ENCODE measurements at regions not wholly inside any gene's neighbourhood (a gene's known extent, or its start where the extent isn't known, plus 50 kb on each side); places are given as distances from the start of the nearest gene placed in this dataset.

GRCh38 chr5:90169078-90169477, 240.5 kb downstream of the CETN3 start:
- no peak for TF ChIP-seq CTCF (conservative IDR thresholded peaks at IDR 0.05; ENCODE audit: low read depth, low read length)
- TF ChIP-seq EZH2phosphoT487 (IDR thresholded peaks at IDR 0.05; ENCODE audit: borderline replicate concordance, low read length) = no peak

All from PC-3 (cell line).